Vagina (tissue), 2 donors: ENCODE measurements at regions not wholly inside any gene's neighbourhood (a gene's known extent, or its start where the extent isn't known, plus 50 kb on each side); places are given as distances from the start of the nearest gene placed in this dataset.

Experiments
- POLR2A ChIP-seq, 2 donors: fragments of 450-650 bp; IDR thresholded peaks; one replicate each; pipeline ENCODE4 v1.6.1; 2017; ENCODE audit warnings: antibody characterized with exemption in 2 of 2, mild to moderate bottlenecking in 2 of 2, moderate library complexity in 2 of 2
- POLR2AphosphoS5 ChIP-seq, 2 donors: sonication (generic); formaldehyde crosslinking; IDR thresholded peaks; one replicate each; pipeline ENCODE4 v1.9.0; 2017; ENCODE audit warnings: antibody characterized with exemption in 2 of 2, mild to moderate bottlenecking in 2 of 2, low read depth in 1 of 2; ENCODE audit not compliant: insufficient read depth in 1 of 2
- TF ChIP-seq, protein P1 (sequence below), 3 experiments: fragments of 450-650 bp in 2 of 3; fragments of 200-600 bp in 1 of 3; sonication (generic) in 1 of 3; IDR thresholded peaks; one replicate each; pipeline ENCODE4 v1.5.1; 2017 to 2019; ENCODE audit warnings: antibody characterized with exemption in 3 of 3, mild to moderate bottlenecking in 2 of 3, moderate library complexity in 2 of 3

DNA sequence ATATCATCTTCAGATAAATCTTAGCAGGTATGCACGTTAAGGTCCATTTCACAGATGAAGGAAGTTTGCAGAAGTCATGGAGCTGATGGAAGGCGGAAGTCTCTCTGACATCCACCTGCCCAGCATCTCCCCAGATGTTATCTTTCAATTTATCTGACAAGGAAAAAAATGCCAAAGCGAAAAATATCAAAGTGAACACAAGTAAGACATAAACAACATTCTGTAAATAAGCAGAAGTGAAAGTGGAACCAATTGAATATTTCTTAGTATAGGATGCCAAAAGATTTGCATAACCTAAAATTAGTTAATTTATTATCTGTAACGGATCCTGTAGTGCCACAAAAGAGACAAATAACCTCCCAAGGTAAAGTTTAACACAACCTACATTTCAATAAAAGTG lies 73.6 kb upstream of the NEBL start:
- TF ChIP-seq, protein P1, sequence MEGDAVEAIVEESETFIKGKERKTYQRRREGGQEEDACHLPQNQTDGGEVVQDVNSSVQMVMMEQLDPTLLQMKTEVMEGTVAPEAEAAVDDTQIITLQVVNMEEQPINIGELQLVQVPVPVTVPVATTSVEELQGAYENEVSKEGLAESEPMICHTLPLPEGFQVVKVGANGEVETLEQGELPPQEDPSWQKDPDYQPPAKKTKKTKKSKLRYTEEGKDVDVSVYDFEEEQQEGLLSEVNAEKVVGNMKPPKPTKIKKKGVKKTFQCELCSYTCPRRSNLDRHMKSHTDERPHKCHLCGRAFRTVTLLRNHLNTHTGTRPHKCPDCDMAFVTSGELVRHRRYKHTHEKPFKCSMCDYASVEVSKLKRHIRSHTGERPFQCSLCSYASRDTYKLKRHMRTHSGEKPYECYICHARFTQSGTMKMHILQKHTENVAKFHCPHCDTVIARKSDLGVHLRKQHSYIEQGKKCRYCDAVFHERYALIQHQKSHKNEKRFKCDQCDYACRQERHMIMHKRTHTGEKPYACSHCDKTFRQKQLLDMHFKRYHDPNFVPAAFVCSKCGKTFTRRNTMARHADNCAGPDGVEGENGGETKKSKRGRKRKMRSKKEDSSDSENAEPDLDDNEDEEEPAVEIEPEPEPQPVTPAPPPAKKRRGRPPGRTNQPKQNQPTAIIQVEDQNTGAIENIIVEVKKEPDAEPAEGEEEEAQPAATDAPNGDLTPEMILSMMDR (IDR thresholded peaks at IDR 0.05) = no peak
- TF ChIP-seq POLR2A (IDR thresholded peaks at IDR 0.05) (no peak), POLR2AphosphoS5 (IDR thresholded peaks at IDR 0.05; ENCODE audit: insufficient read depth in 1 of 2, low read depth in 1 of 2) (no peak)
